ENCODE measurements at regions not wholly inside any gene's neighbourhood (a gene's known extent, or its start where the extent isn't known, plus 50 kb on each side); places are given as distances from the start of the nearest gene placed in this dataset.

GRCh38 chr3:72299321-72299802 is 514.4 kb upstream of the PROK2 start:
- H3K36me3 Mint-ChIP-seq, result no peaks in the 10 kb centered on the region
- CTCF ChIA-PET, result no interaction called here
- no peak for DNase-seq

GRCh38 chr3:72298201-72299152 is 513.5 kb upstream of the PROK2 start:
- DNase-seq, result no peak
- peaks cover 0 to 2% (median 0%) of the 10 kb centered on the region in 5 donors for H3K9me3 Mint-ChIP-seq
- H3K27me3 Mint-ChIP-seq, result peaks cover 0 to 4% of the 10 kb centered on the region in 2 donors
- Histone ChIP-seq H3K4me1 (ENCODE audit: insufficient read depth, low read length) (no peaks in the 10 kb centered on the region), H3K27me3 (ENCODE audit: insufficient read depth, low read length, poor library complexity, severe bottlenecking) (no peaks in the 10 kb centered on the region), H3K36me3 (ENCODE audit: insufficient read depth, low read length) (no peaks in the 10 kb centered on the region), H3K27ac (ENCODE audit: low read depth, low read length) (no peak overlapping the region), H3K4me3 (ENCODE audit: low read length) (no peak overlapping the region), H3K9me3 (ENCODE audit: low read length) (no peaks in the 10 kb centered on the region)
- POLR2A ChIA-PET, result no interaction called here
- H3K4me1 Mint-ChIP-seq, result no peaks in the 10 kb centered on the region
- no peaks in the 10 kb centered on the region for H3K36me3 Mint-ChIP-seq
- CTCF ChIA-PET, result no interaction called here
- H3K27ac Mint-ChIP-seq, result peak overlapping the region in 1 of 8 donors; percentile 3
- H3K4me3 Mint-ChIP-seq, result no peak overlapping the region

More at GRCh38 chr3:72299321-72299802, 514.4 kb upstream of the PROK2 start:
- Histone ChIP-seq H3K27ac (ENCODE audit: low read depth, low read length) (no peak overlapping the region), H3K27me3 (ENCODE audit: insufficient read depth, low read length, poor library complexity, severe bottlenecking) (no peaks in the 10 kb centered on the region), H3K36me3 (ENCODE audit: insufficient read depth, low read length) (no peaks in the 10 kb centered on the region), H3K4me1 (ENCODE audit: insufficient read depth, low read length) (no peaks in the 10 kb centered on the region), H3K4me3 (ENCODE audit: low read length) (no peak overlapping the region), H3K9me3 (ENCODE audit: low read length) (no peaks in the 10 kb centered on the region)
- peaks cover 0 to 2% (median 0%) of the 10 kb centered on the region in 5 donors for H3K9me3 Mint-ChIP-seq
- H3K27ac Mint-ChIP-seq, result no peak overlapping the region
- H3K4me3 Mint-ChIP-seq, result no peak overlapping the region
- POLR2A ChIA-PET, result no interaction called here
- no peaks in the 10 kb centered on the region for H3K4me1 Mint-ChIP-seq
- H3K27me3 Mint-ChIP-seq, result peaks cover 0 to 4% of the 10 kb centered on the region in 2 donors

- Histone ChIP-seq H3K4me1 (ENCODE audit: insufficient read depth, low read length) (no peaks in the 10 kb centered on the region), H3K4me3 (ENCODE audit: low read length) (no peak overlapping the region), H3K27me3 (ENCODE audit: insufficient read depth, low read length, poor library complexity, severe bottlenecking) (no peaks in the 10 kb centered on the region), H3K27ac (ENCODE audit: low read depth, low read length) (no peak overlapping the region), H3K9me3 (ENCODE audit: low read length) (no peaks in the 10 kb centered on the region), H3K36me3 (ENCODE audit: insufficient read depth, low read length) (no peaks in the 10 kb centered on the region)
- H3K4me3 Mint-ChIP-seq, result no peak overlapping the region
- CTCF ChIA-PET, result no interaction called here
- H3K27ac Mint-ChIP-seq, result no peak overlapping the region
- no peaks in the 10 kb centered on the region for H3K4me1 Mint-ChIP-seq
- H3K9me3 Mint-ChIP-seq, result peaks cover 0 to 2% (median 0%) of the 10 kb centered on the region in 5 donors
- peaks cover 0 to 4% of the 10 kb centered on the region in 2 donors for H3K27me3 Mint-ChIP-seq
- POLR2A ChIA-PET, result no interaction called here
- no peaks in the 10 kb centered on the region for H3K36me3 Mint-ChIP-seq
- DNase-seq, result no peak
Measured at GRCh38 chr3:72297481-72297880, 512.5 kb upstream of the PROK2 start.

GRCh38 chr3:72296477-72297111 is 511.6 kb upstream of the PROK2 start:
- H3K9me3 Mint-ChIP-seq, result peaks cover 0 to 2% (median 0%) of the 10 kb centered on the region in 5 donors
- no peaks in the 10 kb centered on the region for H3K36me3 ChIP-seq (ENCODE audit: insufficient read depth, low read length)
- no peak overlapping the region for H3K4me3 Mint-ChIP-seq
- H3K4me3 ChIP-seq (ENCODE audit: low read length), result no peak overlapping the region
- no peaks in the 10 kb centered on the region for H3K4me1 Mint-ChIP-seq
- peaks cover 0 to 8% of the 10 kb centered on the region in 2 donors for H3K27me3 Mint-ChIP-seq
- H3K36me3 Mint-ChIP-seq, result no peaks in the 10 kb centered on the region
- H3K27me3 ChIP-seq (ENCODE audit: insufficient read depth, low read length, poor library complexity, severe bottlenecking), result no peaks in the 10 kb centered on the region
- ChIA-PET POLR2A (no interaction called here), CTCF (no interaction called here)
- no peak overlapping the region for H3K27ac ChIP-seq (ENCODE audit: low read depth, low read length)
- H3K27ac Mint-ChIP-seq, result no peak overlapping the region
- no peaks in the 10 kb centered on the region for H3K9me3 ChIP-seq (ENCODE audit: low read length)
- no peaks in the 10 kb centered on the region for H3K4me1 ChIP-seq (ENCODE audit: insufficient read depth, low read length)
- DNase-seq, result no peak

- Mint-ChIP-seq H3K36me3 (no peaks in the 10 kb centered on the region), H3K9me3 (peaks cover 0 to 2% (median 0%) of the 10 kb centered on the region in 5 donors), H3K4me1 (no peaks in the 10 kb centered on the region), H3K4me3 (no peak overlapping the region), H3K27ac (no peak overlapping the region), H3K27me3 (peaks cover 0 to 8% of the 10 kb centered on the region in 2 donors)
- H3K36me3 ChIP-seq (ENCODE audit: insufficient read depth, low read length), result no peaks in the 10 kb centered on the region
- no peak overlapping the region for H3K4me3 ChIP-seq (ENCODE audit: low read length)
- ChIA-PET POLR2A (no interaction called here), CTCF (no interaction called here)
- no peaks in the 10 kb centered on the region for H3K27me3 ChIP-seq (ENCODE audit: insufficient read depth, low read length, poor library complexity, severe bottlenecking)
- H3K27ac ChIP-seq (ENCODE audit: low read depth, low read length), result no peak overlapping the region
- H3K4me1 ChIP-seq (ENCODE audit: insufficient read depth, low read length), result no peaks in the 10 kb centered on the region
- H3K9me3 ChIP-seq (ENCODE audit: low read length), result no peaks in the 10 kb centered on the region
- DNase-seq, result no peak
Measured at GRCh38 chr3:72295962-72296450, 511.1 kb upstream of the PROK2 start.

GRCh38 chr3:72295276-72295961 is 510.5 kb upstream of the PROK2 start:
- DNase-seq, result no peak
- H3K9me3 Mint-ChIP-seq, result peaks cover 0 to under 1% (median 0%) of the 10 kb centered on the region in 5 donors
- H3K27me3 Mint-ChIP-seq, result peaks cover 5 to 9% of the 10 kb centered on the region in 2 donors
- H3K27ac Mint-ChIP-seq, result no peak overlapping the region
- POLR2A ChIA-PET, result no interaction called here
- Histone ChIP-seq H3K36me3 (ENCODE audit: insufficient read depth, low read length) (no peaks in the 10 kb centered on the region), H3K27ac (ENCODE audit: low read depth, low read length) (no peak overlapping the region), H3K4me1 (ENCODE audit: insufficient read depth, low read length) (no peaks in the 10 kb centered on the region), H3K9me3 (ENCODE audit: low read length) (no peaks in the 10 kb centered on the region), H3K27me3 (ENCODE audit: insufficient read depth, low read length, poor library complexity, severe bottlenecking) (no peaks in the 10 kb centered on the region), H3K4me3 (ENCODE audit: low read length) (no peak overlapping the region)
- H3K4me3 Mint-ChIP-seq, result no peak overlapping the region
- CTCF ChIA-PET, result interaction anchor here (0.7 to 1.0 kb wide), 3 partner anchors 10 to 619 kb away, joined by 3 to 4 read pairs (median 3); no protein-coding TSS in a partner anchor
- H3K36me3 Mint-ChIP-seq, result no peaks in the 10 kb centered on the region
- H3K4me1 Mint-ChIP-seq, result no peaks in the 10 kb centered on the region

- H3K9me3 ChIP-seq (ENCODE audit: low read length), result no peaks in the 10 kb centered on the region
- no peaks in the 10 kb centered on the region for H3K9me3 Mint-ChIP-seq
- no peak overlapping the region for H3K27ac ChIP-seq (ENCODE audit: low read depth, low read length)
- H3K4me1 ChIP-seq (ENCODE audit: insufficient read depth, low read length), result no peaks in the 10 kb centered on the region
- POLR2A ChIA-PET, result no interaction called here
- DNase-seq, result no peak
- no peak overlapping the region for H3K4me3 ChIP-seq (ENCODE audit: low read length)
- H3K27me3 ChIP-seq (ENCODE audit: insufficient read depth, low read length, poor library complexity, severe bottlenecking), result no peaks in the 10 kb centered on the region
- H3K4me1 Mint-ChIP-seq, result peaks cover 4 to 14% (median 10%) of the 10 kb centered on the region in 3 donors
- peak overlapping the region in 1 of 8 donors; percentile 1 for H3K27ac Mint-ChIP-seq
- CTCF ChIA-PET, result no interaction called here
- no peaks in the 10 kb centered on the region for H3K36me3 Mint-ChIP-seq
- no peak overlapping the region for H3K4me3 Mint-ChIP-seq
- H3K36me3 ChIP-seq (ENCODE audit: insufficient read depth, low read length), result no peaks in the 10 kb centered on the region
- peaks cover 8 to 41% of the 10 kb centered on the region in 2 donors for H3K27me3 Mint-ChIP-seq
Measured at GRCh38 chr3:72290859-72291638, 506.1 kb upstream of the PROK2 start.
